Neural cell (in vitro differentiated cells): ENCODE measurements at regions not wholly inside any gene's neighbourhood (a gene's known extent, or its start where the extent isn't known, plus 50 kb on each side); places are given as distances from the start of the nearest gene placed in this dataset.

ENCODE experiments used
- H2AFZ ChIP-seq: fragments of 200-600, 300-800 bp; sonication (generic), shearing (Covaris generic); 2 replicates; pipeline ENCODE4 v1.6.0; 2014; ENCODE audit warnings: low read depth, mild to moderate bottlenecking, antibody characterized with exemption, low read length, moderate library complexity
- H3F3A ChIP-seq: fragments of 200-600 bp; shearing (Covaris generic); 2 replicates; pipeline ENCODE4 v1.6.1; 2016; ENCODE audit warnings: mild to moderate bottlenecking, moderate library complexity, mixed read lengths, antibody characterized with exemption, low read length; ENCODE audit not compliant: insufficient read depth, poor library complexity, severe bottlenecking
- H3K27ac ChIP-seq: fragments of 200-600, 300-800 bp; sonication (generic), shearing (Covaris generic); 2 replicates; pipeline ENCODE4 v1.5.1; 2014; ENCODE audit warnings: mild to moderate bottlenecking, low read length, moderate library complexity
- H3K27me3 ChIP-seq: fragments of 300-800, 200-600 bp; sonication (generic), shearing (Covaris generic); 2 replicates; pipeline ENCODE4 v1.6.0; 2014; ENCODE audit warnings: mild to moderate bottlenecking, low read depth, low read length, moderate library complexity; ENCODE audit not compliant: insufficient read depth
- H3K36me3 ChIP-seq: fragments of 300-800, 200-600 bp; sonication (generic), shearing (Covaris generic); 2 replicates; pipeline ENCODE4 v1.5.1; 2014; ENCODE audit warnings: mild to moderate bottlenecking, antibody characterized with exemption, low read length, moderate library complexity; ENCODE audit not compliant: insufficient read depth
- H3K4me2 ChIP-seq: fragments of 300-800, 200-600 bp; sonication (generic), shearing (Covaris generic); 2 replicates; pipeline ENCODE4 v1.6.0; 2014; ENCODE audit warnings: mild to moderate bottlenecking, low read length
- H3K4me3 ChIP-seq: fragments of 300-800, 200-600 bp; sonication (generic), shearing (Covaris generic); 2 replicates; pipeline ENCODE4 v1.5.1; 2014; ENCODE audit warnings: mild to moderate bottlenecking, low read length, moderate library complexity
- H3K79me2 ChIP-seq: fragments of 200-600 bp; shearing (Covaris generic); replicated peaks from 2 replicates; pipeline ENCODE4 v1.6.0; 2014; ENCODE audit warnings: mild to moderate bottlenecking, low read length, moderate library complexity; ENCODE audit not compliant: insufficient read depth
- H3K9ac ChIP-seq: fragments of 300-800, 200-600 bp; sonication (generic), shearing (Covaris generic); 2 replicates; pipeline ENCODE4 v1.6.1; 2016; ENCODE audit warnings: mild to moderate bottlenecking, low read length, mixed read lengths
- H3K9me2 ChIP-seq: fragments of 200-600 bp; shearing (Covaris generic); 2 replicates; pipeline ENCODE4 v1.6.1; 2016; ENCODE audit warnings: mild to moderate bottlenecking, low read length, mixed read lengths; ENCODE audit not compliant: insufficient read depth
- H3K9me3 ChIP-seq: fragments of 200-600, 300-800 bp; sonication (generic), shearing (Covaris generic); 2 replicates; pipeline ENCODE4 v1.6.1; 2016; ENCODE audit warnings: mild to moderate bottlenecking, mixed run types, low read length, moderate library complexity, mixed read lengths
- H4K20me1 ChIP-seq: fragments of 200-600 bp; shearing (Covaris generic); 2 replicates; pipeline ENCODE4 v1.6.1; 2016; ENCODE audit warnings: mild to moderate bottlenecking, mixed run types; ENCODE audit not compliant: insufficient read depth
- EP300 ChIP-seq: fragments of 450-650 bp; conservative IDR thresholded peaks from 2 replicates; pipeline ENCODE4 v1.6.1; 2014; ENCODE audit warnings: antibody characterized with exemption, mild to moderate bottlenecking, moderate library complexity; ENCODE audit not compliant: poor library complexity, severe bottlenecking
- EZH2 ChIP-seq: fragments of 200-600, 300-800 bp; shearing (Covaris generic), sonication (generic); IDR thresholded peaks from 2 replicates; pipeline ENCODE4 v1.6.1; 2014; ENCODE audit warnings: antibody characterized with exemption, low read length, borderline replicate concordance, mild to moderate bottlenecking; ENCODE audit not compliant: insufficient read depth, poor library complexity, severe bottlenecking
- MXI1 ChIP-seq: fragments of 450-650 bp; conservative IDR thresholded peaks from 2 replicates; pipeline ENCODE4 v1.6.1; 2014; ENCODE audit warnings: antibody characterized with exemption, mild to moderate bottlenecking; ENCODE audit not compliant: poor library complexity, severe bottlenecking
- POLR2AphosphoS5 ChIP-seq: IDR thresholded peaks from 2 replicates; pipeline ENCODE4 v1.6.1; 2012
- RAD21 ChIP-seq: fragments of 450-650 bp; conservative IDR thresholded peaks from 2 replicates; pipeline ENCODE4 v1.6.1; 2014; ENCODE audit warnings: antibody characterized with exemption, mild to moderate bottlenecking, moderate library complexity
- SMC3 ChIP-seq: fragments of 450-650 bp; conservative IDR thresholded peaks from 2 replicates; pipeline ENCODE4 v1.6.1; 2014; ENCODE audit warnings: antibody characterized with exemption, mild to moderate bottlenecking, moderate library complexity; ENCODE audit not compliant: poor library complexity
- TAF1 ChIP-seq: IDR thresholded peaks from 2 replicates; pipeline ENCODE4 v1.6.1; 2012; ENCODE audit warnings: low read depth
- TF ChIP-seq, protein P1 (sequence below): fragments of 450-650 bp; IDR thresholded peaks from 2 replicates; pipeline ENCODE4 v1.5.1; 2014; ENCODE audit warnings: antibody characterized with exemption, mild to moderate bottlenecking, moderate library complexity; ENCODE audit not compliant: poor library complexity, severe bottlenecking
- TF ChIP-seq, protein P2 (sequence below): IDR thresholded peaks from 2 replicates; pipeline ENCODE4 v1.6.1; 2012; ENCODE audit warnings: borderline replicate concordance

DNA sequence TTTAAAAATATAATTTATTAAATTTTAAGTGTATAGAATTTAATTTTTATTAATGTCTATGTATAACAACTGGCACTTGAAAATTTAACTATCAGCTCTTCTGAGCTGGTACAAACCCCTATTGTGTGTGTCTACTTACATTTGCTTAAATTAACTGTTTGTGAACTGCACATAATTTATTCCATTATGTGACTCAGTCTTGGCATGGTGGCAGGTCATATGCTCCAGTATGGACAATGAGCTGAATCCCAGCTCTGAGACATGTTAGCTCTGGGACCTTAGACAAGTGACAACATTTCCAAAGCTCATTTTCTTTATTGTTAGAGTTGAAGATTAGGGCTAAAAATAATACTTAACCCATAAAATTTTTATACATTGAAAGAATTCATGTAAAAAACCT is 526.1 kb upstream of the MARCKS start:
- Histone ChIP-seq H3K9me2 (no peaks in the 10 kb centered on the region), H3K9me3 (no peaks in the 10 kb centered on the region), H3K27me3 (no peaks in the 10 kb centered on the region), H4K20me1 (no peaks in the 10 kb centered on the region), H3K4me3 (no peak overlapping the region), H3K27ac (no peak overlapping the region), H2AFZ (no peak overlapping the region), H3K36me3 (no peaks in the 10 kb centered on the region), H3K4me2 (no peak overlapping the region), H3F3A (no peaks in the 10 kb centered on the region), H3K9ac (no peak overlapping the region), H3K79me2 (no peaks in the 10 kb centered on the region)
- TF ChIP-seq MXI1: no peak
- TF ChIP-seq, protein P1, sequence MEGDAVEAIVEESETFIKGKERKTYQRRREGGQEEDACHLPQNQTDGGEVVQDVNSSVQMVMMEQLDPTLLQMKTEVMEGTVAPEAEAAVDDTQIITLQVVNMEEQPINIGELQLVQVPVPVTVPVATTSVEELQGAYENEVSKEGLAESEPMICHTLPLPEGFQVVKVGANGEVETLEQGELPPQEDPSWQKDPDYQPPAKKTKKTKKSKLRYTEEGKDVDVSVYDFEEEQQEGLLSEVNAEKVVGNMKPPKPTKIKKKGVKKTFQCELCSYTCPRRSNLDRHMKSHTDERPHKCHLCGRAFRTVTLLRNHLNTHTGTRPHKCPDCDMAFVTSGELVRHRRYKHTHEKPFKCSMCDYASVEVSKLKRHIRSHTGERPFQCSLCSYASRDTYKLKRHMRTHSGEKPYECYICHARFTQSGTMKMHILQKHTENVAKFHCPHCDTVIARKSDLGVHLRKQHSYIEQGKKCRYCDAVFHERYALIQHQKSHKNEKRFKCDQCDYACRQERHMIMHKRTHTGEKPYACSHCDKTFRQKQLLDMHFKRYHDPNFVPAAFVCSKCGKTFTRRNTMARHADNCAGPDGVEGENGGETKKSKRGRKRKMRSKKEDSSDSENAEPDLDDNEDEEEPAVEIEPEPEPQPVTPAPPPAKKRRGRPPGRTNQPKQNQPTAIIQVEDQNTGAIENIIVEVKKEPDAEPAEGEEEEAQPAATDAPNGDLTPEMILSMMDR: no peak
- TF ChIP-seq SMC3: no peak
- TF ChIP-seq TAF1: no peak
- no peak for TF ChIP-seq POLR2AphosphoS5
- TF ChIP-seq, protein P2, sequence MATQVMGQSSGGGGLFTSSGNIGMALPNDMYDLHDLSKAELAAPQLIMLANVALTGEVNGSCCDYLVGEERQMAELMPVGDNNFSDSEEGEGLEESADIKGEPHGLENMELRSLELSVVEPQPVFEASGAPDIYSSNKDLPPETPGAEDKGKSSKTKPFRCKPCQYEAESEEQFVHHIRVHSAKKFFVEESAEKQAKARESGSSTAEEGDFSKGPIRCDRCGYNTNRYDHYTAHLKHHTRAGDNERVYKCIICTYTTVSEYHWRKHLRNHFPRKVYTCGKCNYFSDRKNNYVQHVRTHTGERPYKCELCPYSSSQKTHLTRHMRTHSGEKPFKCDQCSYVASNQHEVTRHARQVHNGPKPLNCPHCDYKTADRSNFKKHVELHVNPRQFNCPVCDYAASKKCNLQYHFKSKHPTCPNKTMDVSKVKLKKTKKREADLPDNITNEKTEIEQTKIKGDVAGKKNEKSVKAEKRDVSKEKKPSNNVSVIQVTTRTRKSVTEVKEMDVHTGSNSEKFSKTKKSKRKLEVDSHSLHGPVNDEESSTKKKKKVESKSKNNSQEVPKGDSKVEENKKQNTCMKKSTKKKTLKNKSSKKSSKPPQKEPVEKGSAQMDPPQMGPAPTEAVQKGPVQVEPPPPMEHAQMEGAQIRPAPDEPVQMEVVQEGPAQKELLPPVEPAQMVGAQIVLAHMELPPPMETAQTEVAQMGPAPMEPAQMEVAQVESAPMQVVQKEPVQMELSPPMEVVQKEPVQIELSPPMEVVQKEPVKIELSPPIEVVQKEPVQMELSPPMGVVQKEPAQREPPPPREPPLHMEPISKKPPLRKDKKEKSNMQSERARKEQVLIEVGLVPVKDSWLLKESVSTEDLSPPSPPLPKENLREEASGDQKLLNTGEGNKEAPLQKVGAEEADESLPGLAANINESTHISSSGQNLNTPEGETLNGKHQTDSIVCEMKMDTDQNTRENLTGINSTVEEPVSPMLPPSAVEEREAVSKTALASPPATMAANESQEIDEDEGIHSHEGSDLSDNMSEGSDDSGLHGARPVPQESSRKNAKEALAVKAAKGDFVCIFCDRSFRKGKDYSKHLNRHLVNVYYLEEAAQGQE: no peak
- TF ChIP-seq RAD21: no peak
- TF ChIP-seq EZH2: no peak
- no peak for TF ChIP-seq EP300

DNA sequence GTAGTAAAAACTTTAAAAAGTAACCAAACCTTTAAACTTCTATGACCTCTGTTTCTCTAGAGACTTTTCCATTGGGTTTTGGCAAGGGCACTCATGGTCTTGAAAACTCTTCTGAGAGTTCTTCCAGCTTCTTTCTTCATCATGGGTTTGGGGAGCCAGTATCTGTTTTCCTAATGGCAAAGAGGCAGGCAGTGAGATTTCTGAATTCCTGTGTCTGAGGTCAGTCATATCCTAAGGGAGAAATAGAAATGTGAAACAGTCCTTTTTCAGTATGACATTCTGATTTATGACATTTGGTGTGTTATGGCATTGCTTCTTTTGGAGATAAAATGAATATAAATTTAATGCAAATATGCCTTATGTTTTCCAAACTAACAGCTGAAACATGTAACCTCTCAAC is 518.5 kb upstream of the MARCKS start:
- no peaks in the 10 kb centered on the region for H3F3A ChIP-seq
- H3K9me2 ChIP-seq: no peaks in the 10 kb centered on the region
- no peaks in the 10 kb centered on the region for H4K20me1 ChIP-seq
- no peak overlapping the region for H3K4me3 ChIP-seq
- no peaks in the 10 kb centered on the region for H3K79me2 ChIP-seq
- H3K27ac ChIP-seq: no peak overlapping the region
- H3K9ac ChIP-seq: no peak overlapping the region
- H3K36me3 ChIP-seq: no peaks in the 10 kb centered on the region
- H3K4me2 ChIP-seq: no peak overlapping the region
- H3K27me3 ChIP-seq: no peaks in the 10 kb centered on the region
- H3K9me3 ChIP-seq: no peaks in the 10 kb centered on the region
- TF ChIP-seq, protein P2: no peak
- TF ChIP-seq MXI1: no peak
- no peak for TF ChIP-seq RAD21
- no peak for TF ChIP-seq EP300
- TF ChIP-seq SMC3: no peak
- no peak for TF ChIP-seq TAF1
- TF ChIP-seq POLR2AphosphoS5: no peak
- TF ChIP-seq, protein P1: no peak
- no peak for TF ChIP-seq EZH2
- no peak overlapping the region for H2AFZ ChIP-seq
